ENCODE measurements at regions not wholly inside any gene's neighbourhood (a gene's known extent, or its start where the extent isn't known, plus 50 kb on each side); places are given as distances from the start of the nearest gene placed in this dataset.

DNA sequence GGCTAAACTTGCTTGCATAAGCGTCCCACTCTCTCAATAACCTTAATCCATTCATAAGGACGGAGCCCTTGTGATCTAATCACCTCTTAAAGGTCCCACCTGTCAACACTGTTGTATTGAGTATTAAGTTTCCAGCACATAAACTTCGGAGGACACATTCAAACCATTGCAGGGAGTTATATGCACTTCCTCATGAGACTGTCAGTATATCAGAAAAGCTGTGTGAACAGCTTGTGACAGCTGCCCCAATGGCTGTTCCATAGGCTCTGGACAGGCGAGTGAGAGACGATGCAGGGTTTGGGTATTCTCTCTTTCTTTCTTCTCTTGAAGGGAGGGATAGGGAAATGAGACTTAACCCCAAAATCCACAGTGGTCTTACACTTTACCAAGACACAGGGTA, 64.2 kb upstream of the RPL34 start:
- H3K27me3 ChIP-seq (ENCODE audit: insufficient read depth, low read length, poor library complexity) = no peaks in the 10 kb centered on the region
- no peaks in the 10 kb centered on the region for H3K36me3 ChIP-seq (ENCODE audit: control insufficient read depth, insufficient read depth, low read length)
- no peak overlapping the region for H2BK5ac ChIP-seq (ENCODE audit: low read length)
- no peaks in the 10 kb centered on the region for H3K79me1 ChIP-seq (ENCODE audit: low read length)
- H3K27ac ChIP-seq (ENCODE audit: low read depth, low read length) = no peak overlapping the region
- H3K23ac ChIP-seq (ENCODE audit: low read length) = no peak overlapping the region
- no peaks in the 10 kb centered on the region for H3K4me1 ChIP-seq (ENCODE audit: control insufficient read depth, low read depth, low read length)
- no peaks in the 10 kb centered on the region for H3K79me2 ChIP-seq (ENCODE audit: control insufficient read depth, insufficient read depth, low read length)
- H3K9ac ChIP-seq (ENCODE audit: low read length) = no peak overlapping the region
- no peak overlapping the region for H4K8ac ChIP-seq (ENCODE audit: low read depth, low read length)
- H2BK15ac ChIP-seq (replicated peaks; ENCODE audit: low read depth) = no peak overlapping the region
- no peak overlapping the region for H2AK5ac ChIP-seq (ENCODE audit: low read length)
- no peak overlapping the region for H3K56ac ChIP-seq (ENCODE audit: low read length)
- no peak overlapping the region for H3K4me2 ChIP-seq (ENCODE audit: low read length)
- no CpG with 5 or more reads among the region's 5 CpGs for WGBS (ENCODE audit: extremely low coverage, insufficient coverage, low lambda C conversion rate)
- no peak overlapping the region for H3K4ac ChIP-seq (ENCODE audit: low read depth, low read length)
- no peak overlapping the region for H2BK120ac ChIP-seq (ENCODE audit: low read depth, low read length)
- no peak overlapping the region for H4K5ac ChIP-seq (ENCODE audit: low read length)
- no peak overlapping the region for H3K18ac ChIP-seq (ENCODE audit: low read length)
- no peak overlapping the region for H3K4me3 ChIP-seq (ENCODE audit: low read length)
- no peak for DNase-seq

GRCh38 chr4:108555701-108556100, 64.7 kb upstream of the RPL34 start:
- H3K4me1 ChIP-seq (ENCODE audit: control insufficient read depth, low read depth, low read length) = no peaks in the 10 kb centered on the region
- H3K9ac ChIP-seq (ENCODE audit: low read length) = no peak overlapping the region
- no peak overlapping the region for H2BK120ac ChIP-seq (ENCODE audit: low read depth, low read length)
- no peaks in the 10 kb centered on the region for H3K27me3 ChIP-seq (ENCODE audit: insufficient read depth, low read length, poor library complexity)
- no peak overlapping the region for H3K27ac ChIP-seq (ENCODE audit: low read depth, low read length)
- no peak overlapping the region for H3K56ac ChIP-seq (ENCODE audit: low read length)
- H3K4ac ChIP-seq (ENCODE audit: low read depth, low read length) = no peak overlapping the region
- no peak overlapping the region for H3K23ac ChIP-seq (ENCODE audit: low read length)
- H3K18ac ChIP-seq (ENCODE audit: low read length) = no peak overlapping the region
- no peak overlapping the region for H4K8ac ChIP-seq (ENCODE audit: low read depth, low read length)
- H3K4me3 ChIP-seq (ENCODE audit: low read length) = no peak overlapping the region
- no peak for DNase-seq
- no peak overlapping the region for H4K5ac ChIP-seq (ENCODE audit: low read length)
- H3K4me2 ChIP-seq (ENCODE audit: low read length) = no peak overlapping the region
- no peak overlapping the region for H2BK15ac ChIP-seq (replicated peaks; ENCODE audit: low read depth)
- no peak overlapping the region for H2BK5ac ChIP-seq (ENCODE audit: low read length)
- H3K79me2 ChIP-seq (ENCODE audit: control insufficient read depth, insufficient read depth, low read length) = no peaks in the 10 kb centered on the region
- WGBS (ENCODE audit: extremely low coverage, insufficient coverage, low lambda C conversion rate) = no CpG with 5 or more reads among the region's 1 CpG
- H2AK5ac ChIP-seq (ENCODE audit: low read length) = no peak overlapping the region
- no peaks in the 10 kb centered on the region for H3K36me3 ChIP-seq (ENCODE audit: control insufficient read depth, insufficient read depth, low read length)
- H3K79me1 ChIP-seq (ENCODE audit: low read length) = no peaks in the 10 kb centered on the region

DNA sequence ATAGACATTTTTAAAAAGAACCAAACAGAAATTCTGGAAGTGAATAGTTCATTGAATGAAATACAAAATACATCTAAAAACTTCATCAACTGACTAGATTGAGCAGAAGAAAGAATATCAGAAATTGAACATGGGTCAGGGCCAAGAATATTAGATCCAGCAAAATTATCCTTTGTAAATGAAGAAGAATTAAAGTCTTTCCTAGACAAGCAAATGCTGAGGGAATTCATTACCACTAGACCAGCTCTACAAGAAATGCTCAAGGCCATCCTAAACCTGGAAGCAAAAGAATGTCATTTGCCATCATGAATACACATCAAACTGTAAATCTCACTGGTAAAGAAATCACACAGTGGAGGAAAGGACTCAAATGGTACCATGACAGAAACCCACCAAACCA, 72.7 kb upstream of the RPL34 start:
- H3K4me2 ChIP-seq (ENCODE audit: low read length) = no peak overlapping the region

GRCh38 chr4:108546728-108547127, 73.6 kb upstream of the RPL34 start:
- WGBS (ENCODE audit: extremely low coverage, insufficient coverage, low lambda C conversion rate) = no CpG with 5 or more reads among the region's 3 CpGs

More for the DNA sequence above, 72.7 kb upstream of the RPL34 start:
- H3K4ac ChIP-seq (ENCODE audit: low read depth, low read length) = no peak overlapping the region
- H3K36me3 ChIP-seq (ENCODE audit: control insufficient read depth, insufficient read depth, low read length) = no peaks in the 10 kb centered on the region
- no peak overlapping the region for H2BK15ac ChIP-seq (replicated peaks; ENCODE audit: low read depth)
- H2BK120ac ChIP-seq (ENCODE audit: low read depth, low read length) = no peak overlapping the region
- DNase-seq = no peak
- no peak overlapping the region for H4K5ac ChIP-seq (ENCODE audit: low read length)
- no peaks in the 10 kb centered on the region for H3K79me2 ChIP-seq (ENCODE audit: control insufficient read depth, insufficient read depth, low read length)
- H3K4me3 ChIP-seq (ENCODE audit: low read length) = no peak overlapping the region
- no peak overlapping the region for H2AK5ac ChIP-seq (ENCODE audit: low read length)
- H3K27me3 ChIP-seq (ENCODE audit: insufficient read depth, low read length, poor library complexity) = no peaks in the 10 kb centered on the region
- H4K8ac ChIP-seq (ENCODE audit: low read depth, low read length) = no peak overlapping the region
- H3K23ac ChIP-seq (ENCODE audit: low read length) = no peak overlapping the region
- H3K18ac ChIP-seq (ENCODE audit: low read length) = no peak overlapping the region
- H3K9ac ChIP-seq (ENCODE audit: low read length) = no peak overlapping the region
- no peak overlapping the region for H3K56ac ChIP-seq (ENCODE audit: low read length)
- no peak overlapping the region for H2BK5ac ChIP-seq (ENCODE audit: low read length)
- no peaks in the 10 kb centered on the region for H3K4me1 ChIP-seq (ENCODE audit: control insufficient read depth, low read depth, low read length)
- H3K79me1 ChIP-seq (ENCODE audit: low read length) = no peaks in the 10 kb centered on the region
- H3K27ac ChIP-seq (ENCODE audit: low read depth, low read length) = no peak overlapping the region

GRCh38 chr4:108544481-108544880, 75.9 kb upstream of the RPL34 start:
- Histone ChIP-seq H3K23ac (ENCODE audit: low read length) (no peak overlapping the region), H3K27me3 (ENCODE audit: insufficient read depth, low read length, poor library complexity) (no peaks in the 10 kb centered on the region), H3K4me1 (ENCODE audit: control insufficient read depth, low read depth, low read length) (no peaks in the 10 kb centered on the region), H3K56ac (ENCODE audit: low read length) (no peak overlapping the region), H3K4ac (ENCODE audit: low read depth, low read length) (no peak overlapping the region), H2BK120ac (ENCODE audit: low read depth, low read length) (no peak overlapping the region), H3K79me2 (ENCODE audit: control insufficient read depth, insufficient read depth, low read length) (no peaks in the 10 kb centered on the region), H2BK5ac (ENCODE audit: low read length) (no peak overlapping the region), H3K18ac (ENCODE audit: low read length) (no peak overlapping the region), H3K36me3 (ENCODE audit: control insufficient read depth, insufficient read depth, low read length) (no peaks in the 10 kb centered on the region), H2BK15ac (replicated peaks; ENCODE audit: low read depth) (no peak overlapping the region), H3K79me1 (ENCODE audit: low read length) (no peaks in the 10 kb centered on the region), H3K4me3 (ENCODE audit: low read length) (no peak overlapping the region), H4K5ac (ENCODE audit: low read length) (no peak overlapping the region), H3K27ac (ENCODE audit: low read depth, low read length) (no peak overlapping the region), H4K8ac (ENCODE audit: low read depth, low read length) (no peak overlapping the region), H2AK5ac (ENCODE audit: low read length) (no peak overlapping the region), H3K9ac (ENCODE audit: low read length) (no peak overlapping the region), H3K4me2 (ENCODE audit: low read length) (no peak overlapping the region)
- no CpG with 5 or more reads among the region's 4 CpGs for WGBS (ENCODE audit: extremely low coverage, insufficient coverage, low lambda C conversion rate)
- no peak for DNase-seq

More at GRCh38 chr4:108546728-108547127, 73.6 kb upstream of the RPL34 start:
- Histone ChIP-seq H4K5ac (ENCODE audit: low read length) (no peak overlapping the region), H3K9ac (ENCODE audit: low read length) (no peak overlapping the region), H3K36me3 (ENCODE audit: control insufficient read depth, insufficient read depth, low read length) (no peaks in the 10 kb centered on the region), H3K4me2 (ENCODE audit: low read length) (no peak overlapping the region), H3K79me2 (ENCODE audit: control insufficient read depth, insufficient read depth, low read length) (no peaks in the 10 kb centered on the region), H3K4me3 (ENCODE audit: low read length) (no peak overlapping the region), H4K8ac (ENCODE audit: low read depth, low read length) (no peak overlapping the region), H3K4me1 (ENCODE audit: control insufficient read depth, low read depth, low read length) (no peaks in the 10 kb centered on the region), H3K27me3 (ENCODE audit: insufficient read depth, low read length, poor library complexity) (no peaks in the 10 kb centered on the region), H3K56ac (ENCODE audit: low read length) (no peak overlapping the region), H3K18ac (ENCODE audit: low read length) (no peak overlapping the region), H3K23ac (ENCODE audit: low read length) (no peak overlapping the region), H3K79me1 (ENCODE audit: low read length) (no peaks in the 10 kb centered on the region), H2AK5ac (ENCODE audit: low read length) (no peak overlapping the region), H2BK15ac (replicated peaks; ENCODE audit: low read depth) (no peak overlapping the region), H2BK5ac (ENCODE audit: low read length) (no peak overlapping the region), H2BK120ac (ENCODE audit: low read depth, low read length) (no peak overlapping the region), H3K27ac (ENCODE audit: low read depth, low read length) (no peak overlapping the region), H3K4ac (ENCODE audit: low read depth, low read length) (no peak overlapping the region)
- no peak for DNase-seq

DNA sequence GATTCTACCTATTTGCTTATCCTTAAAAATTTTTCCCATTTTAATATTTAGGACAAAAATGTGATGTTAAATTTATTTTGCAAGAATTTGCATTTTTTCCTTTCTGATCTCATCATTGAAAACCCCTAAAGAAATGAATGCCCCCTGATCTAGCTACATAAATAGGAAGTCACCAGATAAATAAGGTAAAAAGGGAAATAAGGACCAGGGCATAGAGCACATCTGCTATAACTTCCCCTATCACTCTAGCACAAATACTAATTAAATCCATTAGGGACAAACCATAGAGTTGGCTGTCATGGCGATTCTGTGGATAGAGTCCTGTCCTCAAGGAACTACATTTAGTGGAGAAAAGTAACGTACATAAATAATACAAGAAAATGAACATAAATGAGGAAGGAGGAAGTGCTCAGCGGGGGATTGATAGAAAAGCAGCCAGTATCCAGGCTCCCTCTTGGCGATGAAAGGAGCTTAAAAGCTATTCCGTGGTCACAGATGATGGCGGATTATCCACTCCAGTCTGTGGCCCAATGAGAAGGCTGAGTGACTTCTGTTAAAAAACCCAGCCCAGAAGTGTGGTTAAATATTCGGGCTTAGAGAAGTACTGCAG, 76.9 kb upstream of the RPL34 start:
- H3K4me2 ChIP-seq (ENCODE audit: low read length) = no peak overlapping the region
- no peak overlapping the region for H2BK5ac ChIP-seq (ENCODE audit: low read length)
- no peak overlapping the region for H3K23ac ChIP-seq (ENCODE audit: low read length)
- no peaks in the 10 kb centered on the region for H3K27me3 ChIP-seq (ENCODE audit: insufficient read depth, low read length, poor library complexity)
- no peaks in the 10 kb centered on the region for H3K79me1 ChIP-seq (ENCODE audit: low read length)
- no peaks in the 10 kb centered on the region for H3K79me2 ChIP-seq (ENCODE audit: control insufficient read depth, insufficient read depth, low read length)
- H2BK15ac ChIP-seq (replicated peaks; ENCODE audit: low read depth) = no peak overlapping the region
- H4K8ac ChIP-seq (ENCODE audit: low read depth, low read length) = no peak overlapping the region
- no peak overlapping the region for H4K5ac ChIP-seq (ENCODE audit: low read length)
- no peak overlapping the region for H3K9ac ChIP-seq (ENCODE audit: low read length)
- no peak overlapping the region for H3K18ac ChIP-seq (ENCODE audit: low read length)
- H3K4ac ChIP-seq (ENCODE audit: low read depth, low read length) = no peak overlapping the region
- no peaks in the 10 kb centered on the region for H3K4me1 ChIP-seq (ENCODE audit: control insufficient read depth, low read depth, low read length)
- WGBS (ENCODE audit: extremely low coverage, insufficient coverage, low lambda C conversion rate) = no CpG with 5 or more reads among the region's 7 CpGs
- H3K56ac ChIP-seq (ENCODE audit: low read length) = no peak overlapping the region
- no peak overlapping the region for H2BK120ac ChIP-seq (ENCODE audit: low read depth, low read length)
- DNase-seq = no peak
- H3K36me3 ChIP-seq (ENCODE audit: control insufficient read depth, insufficient read depth, low read length) = no peaks in the 10 kb centered on the region
- H2AK5ac ChIP-seq (ENCODE audit: low read length) = no peak overlapping the region
- no peak overlapping the region for H3K27ac ChIP-seq (ENCODE audit: low read depth, low read length)
- H3K4me3 ChIP-seq (ENCODE audit: low read length) = no peak overlapping the region
